Retinal pigment epithelial cell (primary cell): ENCODE measurements at regions not wholly inside any gene's neighbourhood (a gene's known extent, or its start where the extent isn't known, plus 50 kb on each side); places are given as distances from the start of the nearest gene placed in this dataset.

ENCODE experiments used
- DNase-seq: peaks from one replicate; pipeline ENCODE4 v3.0.0-alpha.2; 2010; ENCODE audit warnings: low read depth
- H3K4me3 ChIP-seq: 2 replicates; pipeline ENCODE4 v1.5.1; 2011; ENCODE audit warnings: mild to moderate bottlenecking, low read length, control low read depth, moderate library complexity
- TF ChIP-seq, protein P1 (sequence below): conservative IDR thresholded peaks from 2 replicates; pipeline ENCODE4 v1.5.1; 2011; ENCODE audit warnings: low read depth, low read length, control low read depth, inconsistent platforms

DNA sequence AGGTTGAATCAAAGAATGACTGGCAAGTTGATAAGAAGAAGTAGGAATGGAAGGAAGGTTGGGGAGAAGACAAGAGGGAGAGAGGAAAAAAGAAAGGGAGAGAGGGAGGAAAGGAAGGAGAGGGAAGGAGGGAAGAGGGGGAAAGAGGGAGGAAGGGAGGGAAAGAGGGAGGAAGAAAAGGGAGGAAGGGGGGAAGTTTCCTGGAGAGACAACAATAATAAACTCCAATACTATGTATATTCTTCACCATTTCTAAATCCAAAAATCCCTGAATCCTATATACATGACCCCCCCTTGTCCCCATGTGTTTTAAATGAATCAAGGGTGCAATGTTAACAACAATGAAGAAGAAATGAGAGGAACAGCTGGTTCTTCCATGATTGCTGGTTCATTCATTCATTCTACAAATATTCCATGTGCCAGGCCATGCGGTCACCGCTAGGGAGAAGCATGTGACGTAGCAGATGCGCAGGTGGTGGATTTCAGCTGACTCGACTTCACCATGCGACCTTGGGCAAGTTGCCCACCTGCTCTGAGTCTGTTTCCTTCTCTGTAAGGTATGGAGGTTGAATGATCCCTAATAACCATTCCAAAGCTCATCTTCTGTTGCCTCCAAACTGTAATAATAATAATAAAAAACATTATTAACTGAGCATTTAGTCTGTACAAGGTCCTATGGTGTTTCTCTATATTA, 77.6 kb downstream of the EN1 start:
- no peak for DNase-seq
- no peak overlapping the region for H3K4me3 ChIP-seq
- TF ChIP-seq, protein P1, sequence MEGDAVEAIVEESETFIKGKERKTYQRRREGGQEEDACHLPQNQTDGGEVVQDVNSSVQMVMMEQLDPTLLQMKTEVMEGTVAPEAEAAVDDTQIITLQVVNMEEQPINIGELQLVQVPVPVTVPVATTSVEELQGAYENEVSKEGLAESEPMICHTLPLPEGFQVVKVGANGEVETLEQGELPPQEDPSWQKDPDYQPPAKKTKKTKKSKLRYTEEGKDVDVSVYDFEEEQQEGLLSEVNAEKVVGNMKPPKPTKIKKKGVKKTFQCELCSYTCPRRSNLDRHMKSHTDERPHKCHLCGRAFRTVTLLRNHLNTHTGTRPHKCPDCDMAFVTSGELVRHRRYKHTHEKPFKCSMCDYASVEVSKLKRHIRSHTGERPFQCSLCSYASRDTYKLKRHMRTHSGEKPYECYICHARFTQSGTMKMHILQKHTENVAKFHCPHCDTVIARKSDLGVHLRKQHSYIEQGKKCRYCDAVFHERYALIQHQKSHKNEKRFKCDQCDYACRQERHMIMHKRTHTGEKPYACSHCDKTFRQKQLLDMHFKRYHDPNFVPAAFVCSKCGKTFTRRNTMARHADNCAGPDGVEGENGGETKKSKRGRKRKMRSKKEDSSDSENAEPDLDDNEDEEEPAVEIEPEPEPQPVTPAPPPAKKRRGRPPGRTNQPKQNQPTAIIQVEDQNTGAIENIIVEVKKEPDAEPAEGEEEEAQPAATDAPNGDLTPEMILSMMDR: no peak

DNA sequence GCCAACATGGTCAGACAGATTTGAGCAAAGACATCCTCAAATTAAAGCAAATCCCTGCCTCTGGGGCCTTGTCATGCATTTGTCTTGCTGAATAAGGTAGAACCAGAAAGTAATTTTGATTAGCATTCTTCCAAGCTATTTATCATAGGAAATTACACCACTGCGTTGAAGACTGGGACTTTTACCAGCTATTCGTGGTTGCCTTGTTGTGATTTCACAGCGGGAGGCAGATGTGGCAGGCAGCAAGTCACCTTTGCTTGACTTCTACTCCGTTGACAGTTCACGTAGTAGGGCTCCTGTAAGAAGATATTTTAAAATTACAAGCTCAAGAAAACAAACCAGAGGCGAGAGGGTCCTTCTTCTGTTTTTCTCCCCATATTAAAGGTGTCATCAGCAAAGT, 80.6 kb downstream of the EN1 start:
- H3K4me3 ChIP-seq: no peak overlapping the region
- TF ChIP-seq, protein P1: no peak
- DNase-seq: no peak

DNA sequence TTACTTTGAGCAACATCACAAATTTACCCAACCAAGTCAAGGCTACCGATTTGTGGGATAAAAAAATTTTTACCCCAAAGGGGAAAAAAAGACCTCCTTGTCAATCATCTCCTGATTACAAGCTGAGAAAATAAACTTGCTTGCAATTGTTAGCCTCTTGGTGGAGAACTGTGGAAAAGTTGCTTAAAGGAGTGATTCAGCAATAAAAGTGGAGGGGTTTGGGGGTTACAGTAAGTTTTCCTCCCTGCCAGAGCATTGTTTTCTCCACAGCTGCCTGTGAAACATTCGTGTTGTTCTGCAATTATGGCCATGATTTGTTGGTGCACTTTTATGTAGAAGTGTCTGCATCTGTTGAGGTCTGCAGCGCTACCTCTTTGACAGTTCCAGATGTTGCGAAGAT, 82.6 kb downstream of the EN1 start:
- H3K4me3 ChIP-seq: no peak overlapping the region
- TF ChIP-seq, protein P1: no peak
- no peak for DNase-seq

DNA sequence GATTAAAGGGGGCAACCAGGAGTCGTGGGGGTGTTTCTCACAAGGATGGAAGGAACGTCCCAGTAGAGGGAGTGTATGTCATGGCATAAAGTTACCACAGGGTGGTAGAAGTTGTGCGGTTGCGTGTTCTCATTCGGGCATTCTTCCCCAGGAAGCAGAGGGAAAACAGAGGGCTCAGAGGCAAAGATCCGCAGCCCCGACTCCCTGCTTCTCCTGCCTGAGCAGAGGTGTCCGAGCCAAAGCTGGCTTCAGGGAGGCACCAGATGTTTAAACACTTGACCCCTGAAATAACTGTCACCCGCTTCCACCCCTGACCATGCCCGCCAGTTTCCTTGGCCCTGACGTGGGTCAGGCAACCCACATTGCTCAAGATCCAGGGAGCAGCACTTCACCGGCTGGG, 83.7 kb downstream of the EN1 start:
- no peak for DNase-seq
- no peak overlapping the region for H3K4me3 ChIP-seq
- TF ChIP-seq, protein P1: peak; percentile 47

DNA sequence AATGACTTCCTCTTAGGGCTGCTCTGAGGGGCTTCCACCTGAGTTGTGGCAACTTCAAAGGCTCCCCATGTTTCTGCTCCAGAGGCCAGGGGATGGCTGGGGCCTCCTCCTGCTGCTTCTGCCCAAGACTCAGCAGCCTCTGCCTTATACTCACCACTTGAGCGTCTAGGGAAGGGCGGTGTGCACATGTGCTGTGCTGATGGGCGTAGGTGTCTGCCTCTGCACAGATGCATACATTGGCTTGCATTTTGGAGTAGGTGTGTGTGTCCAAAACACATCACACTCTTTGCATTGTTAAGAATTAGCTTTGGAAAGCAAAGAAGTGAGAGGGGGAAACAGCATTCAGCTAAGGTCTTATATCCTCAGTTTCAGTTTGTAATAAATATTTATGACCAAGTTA, 85.2 kb downstream of the EN1 start:
- no peak for DNase-seq
- TF ChIP-seq, protein P1: no peak

DNA sequence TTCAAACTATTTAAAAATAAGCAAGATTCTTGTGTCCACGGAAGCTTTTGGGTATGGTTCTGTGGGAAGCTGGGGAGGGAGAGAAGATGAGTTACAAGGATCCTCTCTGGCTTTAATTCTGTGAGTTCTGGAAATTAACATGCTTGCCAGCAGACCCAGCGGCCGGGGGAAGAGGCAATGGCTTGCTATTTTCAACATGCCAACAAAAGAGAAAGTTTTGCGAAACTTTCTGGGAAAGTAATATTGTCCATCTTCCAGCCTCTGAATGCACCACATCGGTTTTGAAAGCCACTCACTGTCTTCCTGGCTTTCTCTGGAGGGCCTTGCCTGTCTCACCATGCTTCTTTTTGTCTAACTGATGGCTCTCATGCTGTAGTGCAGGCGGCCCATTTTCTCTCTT, 85.7 kb downstream of the EN1 start:
- TF ChIP-seq, protein P1: no peak
- no peak for DNase-seq
- no peak overlapping the region for H3K4me3 ChIP-seq

More for the DNA sequence above, 85.2 kb downstream of the EN1 start:
- H3K4me3 ChIP-seq: no peak overlapping the region

DNA sequence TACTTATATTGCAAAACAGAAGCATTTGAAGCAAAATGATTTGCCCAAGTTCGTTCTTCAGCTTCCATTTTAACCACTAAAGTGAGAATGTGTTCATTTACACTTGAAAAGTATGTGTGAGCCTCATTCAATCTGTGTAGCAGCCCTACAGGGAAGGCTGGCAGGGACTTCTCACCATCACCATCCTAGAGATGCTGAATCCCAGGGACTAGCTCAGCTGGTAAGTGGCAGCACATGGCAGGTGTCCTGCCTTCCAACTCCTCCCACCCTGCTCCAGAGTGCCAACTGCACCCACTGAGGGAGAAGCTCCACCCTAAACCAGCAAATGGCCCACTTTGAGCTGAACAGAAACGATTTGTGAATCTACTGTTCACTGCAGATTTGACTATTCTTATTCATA, 91.5 kb downstream of the EN1 start:
- TF ChIP-seq, protein P1: no peak
- H3K4me3 ChIP-seq: no peak overlapping the region
- DNase-seq: no peak
